ENCODE measurements at regions not wholly inside any gene's neighbourhood (a gene's known extent, or its start where the extent isn't known, plus 50 kb on each side); places are given as distances from the start of the nearest gene placed in this dataset.

DNA sequence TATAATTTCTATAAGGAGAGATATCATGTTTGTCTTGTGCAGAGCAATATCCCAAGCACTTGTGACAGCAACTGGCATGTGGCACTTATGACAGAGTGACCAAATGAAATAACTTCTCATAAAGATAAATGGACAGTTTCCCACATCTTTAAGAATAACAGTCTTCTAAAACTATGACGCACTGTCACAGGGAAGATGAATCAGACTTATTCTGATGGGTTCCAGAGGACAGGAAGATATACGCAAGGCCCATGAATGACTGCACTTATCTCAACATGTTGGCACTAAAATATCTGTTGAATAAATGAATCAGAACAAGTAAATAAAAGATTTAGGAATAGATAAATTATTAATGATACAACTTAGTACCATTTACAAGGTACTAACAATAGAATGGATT is 465.8 kb upstream of the SYT1 start:
- no peak for TF ChIP-seq NFE2L2 (IDR thresholded peaks at IDR 0.05; ENCODE audit: low read depth, low read length)
- TF ChIP-seq, protein P1, sequence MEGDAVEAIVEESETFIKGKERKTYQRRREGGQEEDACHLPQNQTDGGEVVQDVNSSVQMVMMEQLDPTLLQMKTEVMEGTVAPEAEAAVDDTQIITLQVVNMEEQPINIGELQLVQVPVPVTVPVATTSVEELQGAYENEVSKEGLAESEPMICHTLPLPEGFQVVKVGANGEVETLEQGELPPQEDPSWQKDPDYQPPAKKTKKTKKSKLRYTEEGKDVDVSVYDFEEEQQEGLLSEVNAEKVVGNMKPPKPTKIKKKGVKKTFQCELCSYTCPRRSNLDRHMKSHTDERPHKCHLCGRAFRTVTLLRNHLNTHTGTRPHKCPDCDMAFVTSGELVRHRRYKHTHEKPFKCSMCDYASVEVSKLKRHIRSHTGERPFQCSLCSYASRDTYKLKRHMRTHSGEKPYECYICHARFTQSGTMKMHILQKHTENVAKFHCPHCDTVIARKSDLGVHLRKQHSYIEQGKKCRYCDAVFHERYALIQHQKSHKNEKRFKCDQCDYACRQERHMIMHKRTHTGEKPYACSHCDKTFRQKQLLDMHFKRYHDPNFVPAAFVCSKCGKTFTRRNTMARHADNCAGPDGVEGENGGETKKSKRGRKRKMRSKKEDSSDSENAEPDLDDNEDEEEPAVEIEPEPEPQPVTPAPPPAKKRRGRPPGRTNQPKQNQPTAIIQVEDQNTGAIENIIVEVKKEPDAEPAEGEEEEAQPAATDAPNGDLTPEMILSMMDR (conservative IDR thresholded peaks at IDR 0.05; ENCODE audit: low read depth, low read length) = no peak
- TF ChIP-seq, protein P2, sequence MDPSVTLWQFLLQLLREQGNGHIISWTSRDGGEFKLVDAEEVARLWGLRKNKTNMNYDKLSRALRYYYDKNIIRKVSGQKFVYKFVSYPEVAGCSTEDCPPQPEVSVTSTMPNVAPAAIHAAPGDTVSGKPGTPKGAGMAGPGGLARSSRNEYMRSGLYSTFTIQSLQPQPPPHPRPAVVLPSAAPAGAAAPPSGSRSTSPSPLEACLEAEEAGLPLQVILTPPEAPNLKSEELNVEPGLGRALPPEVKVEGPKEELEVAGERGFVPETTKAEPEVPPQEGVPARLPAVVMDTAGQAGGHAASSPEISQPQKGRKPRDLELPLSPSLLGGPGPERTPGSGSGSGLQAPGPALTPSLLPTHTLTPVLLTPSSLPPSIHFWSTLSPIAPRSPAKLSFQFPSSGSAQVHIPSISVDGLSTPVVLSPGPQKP (IDR thresholded peaks at IDR 0.05; ENCODE audit: borderline replicate concordance, low read depth, low read length) = no peak
